B cell (primary cell): ENCODE measurements at regions not wholly inside any gene's neighbourhood (a gene's known extent, or its start where the extent isn't known, plus 50 kb on each side); places are given as distances from the start of the nearest gene placed in this dataset.

Experiments used
- ATAC-seq: fragments of 200-7000 bp; cut with Tn5 transposase; one replicate; pipeline ENCODE4 v1.10.0; 2021; ENCODE audit warnings: low read depth, mild to moderate bottlenecking, moderate number of reproducible peaks, moderate library complexity
- CTCF ChIA-PET: fragments of 350-600 bp; sonication (Branson Sonifier 250); formaldehyde crosslinking; loops from one replicate; lab custom pipeline; 2021; ENCODE audit warnings: antibody characterized with exemption, inconsistent platforms; lab: Charles Lee
- POLR2A ChIA-PET: fragments of 350-600 bp; sonication (Branson Sonifier 250); formaldehyde crosslinking; loops from one replicate; lab custom pipeline; 2021; ENCODE audit warnings: antibody characterized with exemption; lab: Charles Lee
- DNase-seq: peaks from one replicate; pipeline ENCODE4 v3.0.0; 2013
- H2AFZ ChIP-seq: 2 replicates; pipeline ENCODE4 v1.6.1; 2012; ENCODE audit warnings: mild to moderate bottlenecking, low read depth, low read length; ENCODE audit not compliant: insufficient read depth, poor library complexity, severe bottlenecking
- H3K27ac ChIP-seq, 2 donors: 1 replicate in 1 of 2; 2 replicates in 1 of 2; pipeline ENCODE4 v1.5.1; 2012 to 2013; ENCODE audit warnings: low read length in 2 of 2, mild to moderate bottlenecking in 2 of 2, moderate library complexity in 1 of 2
- H3K27me3 ChIP-seq, 4 experiments: fragments of 200-600 bp in 1 of 4; sonication (generic) in 1 of 4; replicated peaks in 1 of 4; 1 replicate in 2 of 4; 2 replicates in 2 of 4; pipeline versions ENCODE4 v1.6.1 to v1.7.0; 2013 to 2016; ENCODE audit warnings: low read length in 3 of 4, mild to moderate bottlenecking in 2 of 4, mixed read lengths in 1 of 4, moderate library complexity in 1 of 4; ENCODE audit not compliant: insufficient read depth in 4 of 4, control insufficient read depth in 3 of 4; ENCODE audit errors: control extremely low read depth in 1 of 4
- H3K36me3 ChIP-seq, 2 experiments: replicated peaks in 1 of 2; 1 replicate in 1 of 2; 2 replicates in 1 of 2; pipeline versions ENCODE4 v1.6.1 to v1.7.1; 2013; ENCODE audit warnings: low read length in 1 of 2; ENCODE audit not compliant: insufficient read depth in 2 of 2, control insufficient read depth in 1 of 2; ENCODE audit errors: control extremely low read depth in 1 of 2, extremely low read depth in 1 of 2
- H3K4me1 ChIP-seq, 2 donors: fragments of 200-600 bp in 1 of 2; sonication (generic) in 1 of 2; 1 replicate in 1 of 2; 2 replicates in 1 of 2; pipeline versions ENCODE4 v1.5.1 to v1.6.1; 2013 to 2017; ENCODE audit warnings: low read length in 2 of 2; ENCODE audit not compliant: control insufficient read depth in 2 of 2, insufficient read depth in 2 of 2
- H3K4me2 ChIP-seq: replicated peaks from 2 replicates; pipeline ENCODE3; 2012; ENCODE audit warnings: mild to moderate bottlenecking, low read depth, low read length; ENCODE audit not compliant: poor library complexity, severe bottlenecking
- H3K4me3 ChIP-seq, 5 experiments: fragments of 200-600 bp in 1 of 5; sonication (generic) in 1 of 5; 1 replicate in 3 of 5; 2 replicates in 2 of 5; pipeline versions ENCODE4 v1.5.1 to v1.7.0; 2011 to 2016; ENCODE audit warnings: low read length in 4 of 5, mild to moderate bottlenecking in 4 of 5, low read depth in 2 of 5, control low read depth in 1 of 5, moderate library complexity in 1 of 5; ENCODE audit not compliant: insufficient read depth in 1 of 5; ENCODE audit errors: control extremely low read depth in 1 of 5, extremely low read depth in 1 of 5
- H3K79me2 ChIP-seq: fragments of 200-600 bp; sonication (generic); one replicate; pipeline ENCODE4 v1.6.0; 2016; ENCODE audit warnings: low read length; ENCODE audit not compliant: control insufficient read depth, insufficient read depth
- H3K9ac ChIP-seq: fragments of 200-600 bp; sonication (generic); 2 replicates; pipeline ENCODE4 v1.6.1; 2017; ENCODE audit warnings: mild to moderate bottlenecking, low read length, moderate library complexity
- H3K9me3 ChIP-seq, 3 donors: one replicate each; pipeline versions ENCODE4 v1.6.1 to v1.7.1; 2013; ENCODE audit warnings: low read length in 2 of 3; ENCODE audit not compliant: control insufficient read depth in 2 of 3, insufficient read depth in 1 of 3; ENCODE audit errors: control extremely low read depth in 1 of 3
- H4K20me1 ChIP-seq: 2 replicates; pipeline ENCODE4 v1.6.0; 2012; ENCODE audit warnings: mild to moderate bottlenecking, low read length; ENCODE audit not compliant: insufficient read depth, control insufficient read depth, poor library complexity, severe bottlenecking
- H3K27ac Mint-ChIP-seq: one replicate; pipeline ENCODE4 v1.8.0; 2021; ENCODE audit warnings: mixed read lengths
- H3K27me3 Mint-ChIP-seq: one replicate; pipeline ENCODE4 v1.8.0; 2021; ENCODE audit warnings: mixed read lengths
- H3K4me1 Mint-ChIP-seq: one replicate; pipeline ENCODE4 v1.8.0; 2021; ENCODE audit warnings: mixed read lengths
- H3K4me3 Mint-ChIP-seq: one replicate; pipeline ENCODE4 v1.8.0; 2021; ENCODE audit warnings: mixed read lengths
- H3K9me3 Mint-ChIP-seq: one replicate; pipeline ENCODE4 v1.8.0; 2022; ENCODE audit warnings: mixed read lengths; ENCODE audit not compliant: insufficient read depth
- EZH2 ChIP-seq: IDR thresholded peaks from 2 replicates; pipeline ENCODE4 v1.6.1; 2012; ENCODE audit warnings: borderline replicate concordance, low read depth, mild to moderate bottlenecking, moderate library complexity, low read length; ENCODE audit not compliant: insufficient read depth, poor library complexity, severe bottlenecking
- WGBS: methylation state at CpG from one replicate; pipeline ENCODE4 v1.1.5; 2013; ENCODE audit warnings: missing lambda C conversion rate; ENCODE audit not compliant: insufficient coverage; 5-methylcytosine and 5-hydroxymethylcytosine counted together
- intact Hi-C: fragments of 100-400 bp; cut with micrococcal nuclease; formaldehyde crosslinking; loops from one replicate; pipeline ENCODE4 v1.10.0; 2022
- TF ChIP-seq, protein P1 (sequence below): fragments of 200-600 bp; IDR thresholded peaks from one replicate; pipeline ENCODE4 v1.8.0; 2022; ENCODE audit warnings: antibody characterized with exemption, mild to moderate bottlenecking

DNA sequence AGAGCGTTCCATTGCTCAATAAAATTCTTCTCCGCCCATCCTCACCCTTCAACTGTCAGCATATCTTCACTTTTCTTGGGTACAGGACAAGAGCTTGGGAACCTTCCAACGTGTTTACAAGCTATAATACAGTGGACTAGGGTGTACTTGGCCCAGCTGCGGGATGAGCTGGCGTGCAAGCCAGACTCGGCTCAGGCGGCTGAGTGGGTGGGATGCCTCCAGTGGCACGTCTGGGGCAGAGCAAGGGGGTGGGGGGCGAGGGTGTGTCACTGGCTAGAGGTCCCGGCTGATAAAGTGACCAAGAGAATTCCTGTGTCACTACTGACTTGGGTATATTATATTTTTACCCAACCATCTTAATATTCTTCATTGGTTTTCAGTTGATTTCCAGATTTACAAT, 179.7 kb downstream of the EVA1A start:
- Histone ChIP-seq H3K4me3 (no peak overlapping the region), H3K4me2 (no peak overlapping the region), H3K9me3 (peaks cover 0 to 4% (median 0%) of the 10 kb centered on the region in 3 donors), H4K20me1 (no peaks in the 10 kb centered on the region), H3K36me3 (no peaks in the 10 kb centered on the region), H3K27ac (no peak overlapping the region), H3K79me2 (no peaks in the 10 kb centered on the region), H2AFZ (no peak overlapping the region), H3K4me1 (no peaks in the 10 kb centered on the region), H3K9ac (no peak overlapping the region), H3K27me3 (no peaks in the 10 kb centered on the region)
- WGBS, result 98% methylated on average over 6 of the region's 10 CpGs
- Mint-ChIP-seq H3K9me3 (peaks cover 4% of the 10 kb centered on the region), H3K4me1 (no peaks in the 10 kb centered on the region), H3K27me3 (no peaks in the 10 kb centered on the region), H3K4me3 (no peak overlapping the region), H3K27ac (no peak overlapping the region)
- DNase-seq (no peak), ATAC-seq (no peak)
- ChIA-PET POLR2A (no interaction called here), CTCF (no interaction called here)
- TF ChIP-seq, protein P1, sequence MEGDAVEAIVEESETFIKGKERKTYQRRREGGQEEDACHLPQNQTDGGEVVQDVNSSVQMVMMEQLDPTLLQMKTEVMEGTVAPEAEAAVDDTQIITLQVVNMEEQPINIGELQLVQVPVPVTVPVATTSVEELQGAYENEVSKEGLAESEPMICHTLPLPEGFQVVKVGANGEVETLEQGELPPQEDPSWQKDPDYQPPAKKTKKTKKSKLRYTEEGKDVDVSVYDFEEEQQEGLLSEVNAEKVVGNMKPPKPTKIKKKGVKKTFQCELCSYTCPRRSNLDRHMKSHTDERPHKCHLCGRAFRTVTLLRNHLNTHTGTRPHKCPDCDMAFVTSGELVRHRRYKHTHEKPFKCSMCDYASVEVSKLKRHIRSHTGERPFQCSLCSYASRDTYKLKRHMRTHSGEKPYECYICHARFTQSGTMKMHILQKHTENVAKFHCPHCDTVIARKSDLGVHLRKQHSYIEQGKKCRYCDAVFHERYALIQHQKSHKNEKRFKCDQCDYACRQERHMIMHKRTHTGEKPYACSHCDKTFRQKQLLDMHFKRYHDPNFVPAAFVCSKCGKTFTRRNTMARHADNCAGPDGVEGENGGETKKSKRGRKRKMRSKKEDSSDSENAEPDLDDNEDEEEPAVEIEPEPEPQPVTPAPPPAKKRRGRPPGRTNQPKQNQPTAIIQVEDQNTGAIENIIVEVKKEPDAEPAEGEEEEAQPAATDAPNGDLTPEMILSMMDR, result no peak
- TF ChIP-seq EZH2, result no peak
- intact Hi-C loops, result no loop called here

DNA sequence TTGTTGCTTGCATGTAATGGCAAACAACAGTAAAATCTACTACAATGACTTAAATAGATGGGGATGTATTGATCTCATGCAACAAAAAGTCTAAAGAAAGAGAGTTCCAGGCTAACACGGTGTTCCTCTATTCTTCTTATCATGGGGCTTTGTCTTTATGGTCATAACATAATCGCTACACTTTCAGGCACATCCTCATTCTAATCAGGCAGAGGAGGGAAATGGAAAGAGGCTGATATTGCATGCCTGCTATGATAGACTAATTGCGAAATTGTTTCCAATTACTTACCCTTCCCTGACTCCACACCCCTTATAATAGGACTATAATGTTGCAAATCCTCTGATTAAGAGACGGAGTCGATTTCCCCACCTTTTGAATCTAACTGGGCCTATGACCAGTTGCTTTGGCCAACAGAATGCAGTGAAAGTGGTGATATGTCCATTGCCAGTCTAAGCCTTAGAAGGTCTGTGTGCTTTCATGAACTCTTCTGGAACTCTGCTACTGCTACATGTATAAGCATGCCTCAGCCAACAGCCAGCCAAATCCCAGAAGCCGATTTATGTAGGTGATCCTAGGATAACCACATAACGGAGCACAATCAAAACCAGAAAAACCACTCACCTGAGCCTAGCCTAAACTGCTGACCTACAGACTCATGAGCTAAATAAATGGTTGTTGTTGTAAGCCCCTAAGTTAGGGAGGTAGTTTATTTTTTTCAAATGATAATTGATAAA, 180.3 kb upstream of the TACR1 start:
- Histone ChIP-seq H3K79me2 (no peaks in the 10 kb centered on the region), H3K9ac (no peak overlapping the region), H3K4me3 (no peak overlapping the region), H3K36me3 (no peaks in the 10 kb centered on the region), H3K9me3 (peaks cover 0 to 6% (median 0%) of the 10 kb centered on the region in 3 donors), H3K27me3 (no peaks in the 10 kb centered on the region), H3K27ac (no peak overlapping the region), H3K4me1 (no peaks in the 10 kb centered on the region), H2AFZ (no peak overlapping the region), H3K4me2 (no peak overlapping the region), H4K20me1 (no peaks in the 10 kb centered on the region)
- no peaks in the 10 kb centered on the region for H3K4me1 Mint-ChIP-seq
- no peak for ATAC-seq
- no peak overlapping the region for H3K4me3 Mint-ChIP-seq
- H3K9me3 Mint-ChIP-seq, result peaks cover 4% of the 10 kb centered on the region
- CTCF ChIA-PET, result no interaction called here
- TF ChIP-seq, protein P1, result no peak
- no peak for TF ChIP-seq EZH2
- intact Hi-C loops, result no loop called here
- POLR2A ChIA-PET, result no interaction called here
- no peak for DNase-seq
- WGBS, result no CpG with 5 or more reads among the region's 7 CpGs
- no peak overlapping the region for H3K27ac Mint-ChIP-seq
- no peaks in the 10 kb centered on the region for H3K27me3 Mint-ChIP-seq
